SHP77 (cell line): ENCODE measurements at regions not wholly inside any gene's neighbourhood (a gene's known extent, or its start where the extent isn't known, plus 50 kb on each side); places are given as distances from the start of the nearest gene placed in this dataset.
"Not testable (repeated sequence)": the region's sequence is repeated elsewhere in the genome, so short reads cannot be mapped to it uniquely, and the experiment has no call there.

Source experiments
- DNase-seq, 2 experiments: peaks; one replicate each; lab custom pipeline; 2025; lab: John Stamatoyannopoulos, UW

GRCh38 chr12:65678172-65678571, 146.1 kb upstream of the HMGA2 start:
- not testable (repeated sequence) for DNase-seq

DNA sequence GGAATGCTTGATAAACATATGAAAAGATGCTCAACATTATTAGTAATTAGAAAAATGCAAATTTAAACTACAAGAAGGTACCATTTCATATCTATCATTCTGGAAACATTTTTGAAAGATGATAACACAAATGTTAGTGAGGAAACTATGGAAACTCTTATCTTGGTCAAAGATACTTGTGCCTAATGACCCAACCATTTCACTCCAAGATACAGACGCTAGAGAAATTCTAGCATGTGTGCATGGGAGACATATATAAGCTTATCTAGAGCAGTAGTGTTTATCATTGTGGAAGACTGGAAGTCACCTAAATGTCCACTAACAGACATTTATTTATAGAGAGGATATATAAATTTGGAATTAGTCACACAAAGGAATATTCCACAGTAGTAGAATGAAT, 143.1 kb upstream of the HMGA2 start:
- DNase-seq = no peak

GRCh38 chr12:65682112-65682511, 142.2 kb upstream of the HMGA2 start:
- DNase-seq = no peak

GRCh38 chr12:65684906-65685305, 139.4 kb upstream of the HMGA2 start:
- no peak for DNase-seq

DNA sequence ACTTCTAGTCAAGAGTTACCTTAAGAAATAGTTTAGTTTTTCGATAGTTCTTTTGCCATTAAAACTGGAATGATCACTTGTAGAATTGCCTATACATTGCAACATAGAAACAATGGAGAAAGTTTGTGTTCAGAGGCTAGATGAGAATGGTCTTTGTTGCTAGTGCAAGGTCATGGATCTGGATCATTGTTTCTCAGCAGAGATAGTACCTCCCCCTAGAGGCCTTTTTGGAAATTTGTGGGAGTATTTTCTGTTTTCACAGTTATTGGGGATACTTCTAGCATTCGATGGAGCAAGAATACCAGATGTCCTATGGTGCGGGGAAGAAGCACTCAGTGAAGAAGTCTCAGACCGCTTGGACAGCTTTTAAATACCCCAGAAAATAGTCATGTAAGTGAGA, 138.8 kb upstream of the HMGA2 start:
- DNase-seq = no peak

GRCh38 chr12:65689508-65689907, 134.8 kb upstream of the HMGA2 start:
- DNase-seq = no peak

- DNase-seq = no peak
Measured at GRCh38 chr12:65690477-65690876, 133.8 kb upstream of the HMGA2 start.

- DNase-seq = no peak
Measured at GRCh38 chr12:65694130-65694529, 130.2 kb upstream of the HMGA2 start.

DNA sequence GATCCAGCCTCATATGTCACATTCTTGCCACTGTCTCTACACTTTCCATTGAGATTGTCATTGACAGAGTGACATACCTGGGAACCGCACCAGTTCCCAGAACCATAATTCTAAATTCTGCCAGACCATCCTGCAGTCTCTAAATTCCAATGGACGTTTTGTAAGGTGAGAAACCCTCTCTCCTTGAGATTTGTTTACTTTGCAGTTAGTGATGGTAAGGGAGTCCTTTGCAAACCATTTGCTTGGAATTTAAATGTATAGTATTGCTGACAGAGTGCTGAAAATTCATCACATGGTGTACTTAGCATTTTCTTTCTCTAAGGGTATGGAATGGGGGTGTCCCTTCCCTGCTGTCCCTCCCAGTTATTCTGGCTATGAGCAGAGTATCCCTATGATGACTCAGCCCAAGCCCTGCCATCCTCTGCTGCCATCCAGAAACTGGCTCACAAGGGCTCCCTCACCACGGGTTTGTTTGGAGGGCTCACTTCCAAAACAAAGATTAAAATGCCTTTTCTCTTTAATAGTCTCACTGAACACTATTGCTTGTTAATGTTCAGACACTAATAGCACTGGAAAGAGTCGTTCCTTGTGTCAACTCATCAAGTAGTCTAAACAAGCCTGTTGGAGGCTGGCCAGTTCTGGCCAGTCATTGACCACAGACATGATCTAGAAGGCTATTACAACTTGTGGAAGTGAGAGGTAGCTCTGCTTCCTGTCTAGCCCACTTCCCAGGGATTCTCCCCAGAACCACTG, 129.0 kb upstream of the HMGA2 start:
- no peak for DNase-seq

- DNase-seq = no peak
Measured at GRCh38 chr12:65696227-65696626, 128.1 kb upstream of the HMGA2 start.

GRCh38 chr12:65699251-65699650, 125.0 kb upstream of the HMGA2 start:
- no peak for DNase-seq

- no peak for DNase-seq
Measured at GRCh38 chr12:65703176-65703575, 121.1 kb upstream of the HMGA2 start.

GRCh38 chr12:65705380-65705876, 118.9 kb upstream of the HMGA2 start:
- DNase-seq = no peak

- no peak for DNase-seq
Measured at GRCh38 chr12:65707051-65707450, 117.2 kb upstream of the HMGA2 start.

DNA sequence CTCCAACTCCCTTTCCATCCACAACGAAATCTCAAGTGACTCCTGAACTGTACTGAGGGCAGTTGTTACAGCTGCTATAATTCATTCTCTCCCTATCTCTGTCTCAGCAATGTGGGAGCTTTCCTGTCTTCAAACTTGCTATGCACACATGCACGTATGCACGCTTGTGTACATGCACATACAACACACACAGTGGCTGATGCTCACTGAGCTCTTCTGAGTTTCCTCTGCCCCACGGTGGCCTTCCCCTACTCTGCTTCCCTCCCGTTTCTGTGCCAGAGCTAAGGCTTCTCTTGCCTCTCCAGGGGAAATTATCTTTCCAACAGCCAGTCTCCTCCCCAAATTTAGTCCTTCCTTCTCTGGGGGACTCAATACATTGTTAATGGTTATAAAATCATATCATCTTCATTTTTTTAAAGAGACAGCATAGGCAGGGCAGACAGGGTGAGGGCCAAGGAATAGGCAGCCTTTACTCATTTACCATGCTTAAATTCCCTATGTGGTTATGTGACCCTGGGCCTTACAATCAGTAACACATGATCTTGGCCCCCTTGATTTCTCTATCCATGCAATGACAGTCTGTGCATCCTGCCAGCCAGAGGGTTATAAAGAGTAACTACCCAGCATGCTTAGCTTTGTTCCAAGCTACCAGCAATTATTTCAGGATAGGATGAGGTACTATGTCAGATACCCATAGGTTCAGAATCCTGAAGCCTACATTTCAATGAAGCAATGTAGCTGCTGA, 111.9 kb upstream of the HMGA2 start:
- DNase-seq = no peak

- no peak for DNase-seq
Measured at GRCh38 chr12:65715961-65716360, 108.3 kb upstream of the HMGA2 start.

GRCh38 chr12:65720136-65721130, 103.8 kb upstream of the HMGA2 start:
- no peak for DNase-seq

DNA sequence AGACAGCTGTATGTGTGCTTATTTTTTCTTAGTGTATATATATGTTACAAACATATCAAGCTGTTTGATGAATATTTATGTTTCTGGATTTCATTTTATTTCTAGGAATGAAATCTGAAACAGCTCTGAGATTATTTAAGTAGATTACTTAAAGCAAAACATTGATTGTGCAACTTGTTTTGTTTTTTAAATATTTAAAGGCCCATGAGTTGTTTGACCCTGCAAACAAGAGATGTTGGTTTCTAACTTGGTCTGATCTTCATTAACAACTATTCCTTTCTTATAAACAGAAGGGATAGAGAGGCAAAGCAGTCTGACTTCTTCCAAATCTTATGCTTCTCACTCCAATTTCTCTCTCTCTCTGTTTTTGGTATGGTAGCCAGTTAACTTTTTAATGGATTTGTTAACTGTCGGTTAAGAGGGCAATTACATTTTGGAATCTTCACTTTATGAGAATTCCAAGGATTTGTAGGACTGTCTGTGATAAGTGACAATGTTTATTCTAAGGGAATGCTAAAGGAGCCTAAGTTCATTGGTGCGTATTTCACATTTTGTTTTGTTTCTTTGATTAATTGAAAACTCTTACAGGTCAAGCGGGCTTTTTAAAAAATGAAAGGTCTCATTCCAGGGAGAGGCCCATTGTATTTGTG, 102.6 kb upstream of the HMGA2 start:
- no peak for DNase-seq

- no peak for DNase-seq
Measured at GRCh38 chr12:65725376-65725775, 98.9 kb upstream of the HMGA2 start.

- DNase-seq = no peak
Measured at GRCh38 chr12:65728455-65728847, 95.8 kb upstream of the HMGA2 start.
